GM12864 (cell line): ENCODE measurements at regions not wholly inside any gene's neighbourhood (a gene's known extent, or its start where the extent isn't known, plus 50 kb on each side); places are given as distances from the start of the nearest gene placed in this dataset.

Experiments
- DNase-seq: peaks from one replicate; pipeline ENCODE4 v3.0.0-alpha.2; 2011; ENCODE audit warnings: low read depth
- H3K4me3 ChIP-seq: 2 replicates; pipeline ENCODE4 v1.5.1; 2011; ENCODE audit warnings: mild to moderate bottlenecking, low read depth, low read length, control low read depth
- TF ChIP-seq, protein P1 (sequence below): IDR thresholded peaks from 2 replicates; pipeline ENCODE4 v1.5.1; 2011; ENCODE audit warnings: low read depth, mild to moderate bottlenecking, moderate library complexity, low read length, control low read depth, inconsistent platforms; ENCODE audit errors: missing control alignments

DNA sequence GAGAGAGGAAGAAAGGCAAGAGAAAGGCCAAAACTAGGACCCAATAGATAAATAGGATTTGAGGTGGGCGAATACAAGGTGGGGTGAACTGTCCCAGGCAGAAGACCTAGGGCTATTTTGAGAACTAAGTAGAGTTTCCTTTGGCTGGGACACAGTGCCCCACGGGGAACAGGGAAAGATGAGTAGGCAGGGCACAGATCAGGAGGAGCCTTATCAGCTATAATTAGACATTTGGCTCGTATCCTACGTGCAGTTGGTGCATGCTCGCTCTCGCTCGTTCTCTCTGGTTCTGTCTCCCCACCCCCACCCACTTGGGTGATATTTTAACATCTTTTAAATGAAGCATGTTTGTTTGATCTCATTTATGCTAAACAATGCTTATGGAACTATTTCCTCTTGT is 235.0 kb upstream of the JUN start:
- TF ChIP-seq, protein P1, sequence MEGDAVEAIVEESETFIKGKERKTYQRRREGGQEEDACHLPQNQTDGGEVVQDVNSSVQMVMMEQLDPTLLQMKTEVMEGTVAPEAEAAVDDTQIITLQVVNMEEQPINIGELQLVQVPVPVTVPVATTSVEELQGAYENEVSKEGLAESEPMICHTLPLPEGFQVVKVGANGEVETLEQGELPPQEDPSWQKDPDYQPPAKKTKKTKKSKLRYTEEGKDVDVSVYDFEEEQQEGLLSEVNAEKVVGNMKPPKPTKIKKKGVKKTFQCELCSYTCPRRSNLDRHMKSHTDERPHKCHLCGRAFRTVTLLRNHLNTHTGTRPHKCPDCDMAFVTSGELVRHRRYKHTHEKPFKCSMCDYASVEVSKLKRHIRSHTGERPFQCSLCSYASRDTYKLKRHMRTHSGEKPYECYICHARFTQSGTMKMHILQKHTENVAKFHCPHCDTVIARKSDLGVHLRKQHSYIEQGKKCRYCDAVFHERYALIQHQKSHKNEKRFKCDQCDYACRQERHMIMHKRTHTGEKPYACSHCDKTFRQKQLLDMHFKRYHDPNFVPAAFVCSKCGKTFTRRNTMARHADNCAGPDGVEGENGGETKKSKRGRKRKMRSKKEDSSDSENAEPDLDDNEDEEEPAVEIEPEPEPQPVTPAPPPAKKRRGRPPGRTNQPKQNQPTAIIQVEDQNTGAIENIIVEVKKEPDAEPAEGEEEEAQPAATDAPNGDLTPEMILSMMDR: no peak
- DNase-seq: no peak
- H3K4me3 ChIP-seq: no peak overlapping the region

DNA sequence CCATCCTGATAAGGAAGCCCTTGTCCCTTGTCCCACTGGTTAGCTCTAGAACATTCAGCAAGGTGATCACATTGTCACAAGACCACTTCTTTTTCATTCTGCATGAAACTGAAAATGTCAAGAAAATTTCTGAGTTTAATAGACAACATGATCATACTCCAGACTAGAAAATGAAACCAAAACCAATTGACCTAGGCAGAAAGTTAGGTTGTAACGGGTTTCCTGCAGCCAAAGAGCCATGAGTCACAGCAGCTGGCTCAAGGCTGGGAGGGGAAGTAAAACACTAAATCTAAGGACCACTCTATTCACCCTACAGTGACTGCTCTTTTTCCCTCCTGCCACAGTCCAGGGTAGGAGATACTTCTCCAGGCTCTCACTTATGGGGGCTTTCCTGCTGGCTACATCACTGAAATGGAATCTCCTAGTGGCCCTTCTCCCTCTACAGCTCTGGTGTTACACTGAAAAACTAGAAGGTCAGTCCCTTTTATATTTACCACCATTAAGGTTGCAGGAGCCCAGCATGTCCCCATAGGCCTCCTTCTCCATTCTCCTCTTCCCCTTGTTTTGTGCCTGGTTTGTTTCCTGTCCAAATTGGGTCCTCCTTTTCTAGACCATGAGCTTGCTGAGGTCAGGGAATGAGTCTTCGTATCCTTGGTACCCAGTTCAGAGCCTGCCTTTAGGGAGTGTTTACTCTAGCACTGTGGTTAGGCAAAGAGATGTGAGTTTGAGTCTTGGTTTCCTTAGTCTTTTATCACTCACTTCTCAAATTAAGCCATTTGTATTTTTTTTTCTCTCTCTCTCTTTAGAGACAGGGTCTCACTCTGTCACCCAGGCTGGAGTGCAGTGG is 236.5 kb upstream of the JUN start:
- peak; percentile 85 for DNase-seq
- TF ChIP-seq, protein P1: no peak
- peak overlapping the region; percentile 46 for H3K4me3 ChIP-seq

DNA sequence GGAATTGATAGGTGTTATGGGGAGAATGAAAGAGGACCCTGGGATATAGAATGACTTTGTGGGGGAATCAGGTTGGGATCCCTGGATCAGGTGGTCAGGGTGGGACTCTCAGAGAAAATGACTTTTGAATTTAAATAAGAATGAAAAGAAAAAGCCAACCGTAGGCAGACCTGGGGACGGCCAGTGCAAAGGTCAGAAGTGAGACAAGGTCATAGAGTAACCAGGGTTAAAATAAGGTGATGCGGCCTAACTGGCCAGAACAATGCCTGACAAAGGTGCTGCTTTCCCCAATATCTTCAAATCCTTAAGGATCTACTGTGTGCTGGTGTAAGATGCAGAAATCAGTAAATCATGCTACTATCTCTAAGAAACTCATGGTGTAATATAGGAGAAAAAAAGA is 238.4 kb upstream of the JUN start:
- H3K4me3 ChIP-seq: no peak overlapping the region
- TF ChIP-seq, protein P1: no peak

DNA sequence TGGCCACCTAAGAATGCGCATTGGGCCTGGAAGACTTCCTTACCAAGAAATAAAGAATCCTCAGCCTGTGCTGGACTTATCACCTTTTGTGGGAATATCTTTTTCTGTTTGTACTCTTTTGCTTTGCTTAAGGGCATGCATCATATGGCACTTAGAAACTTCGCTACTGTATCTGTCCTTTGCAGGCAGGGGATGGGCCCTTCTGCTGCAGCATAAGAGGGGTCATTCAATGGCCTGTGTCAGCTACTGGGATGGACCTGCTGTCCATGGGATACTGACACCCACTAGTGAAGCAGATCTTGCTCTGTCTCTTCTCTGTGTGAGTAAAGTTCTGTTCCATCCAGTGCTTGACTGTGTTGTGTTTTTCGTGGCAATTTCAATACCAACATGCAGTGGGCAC is 239.0 kb upstream of the JUN start:
- TF ChIP-seq, protein P1: no peak
- no peak for DNase-seq
- no peak overlapping the region for H3K4me3 ChIP-seq

More for the DNA sequence above, 238.4 kb upstream of the JUN start:
- no peak for DNase-seq

DNA sequence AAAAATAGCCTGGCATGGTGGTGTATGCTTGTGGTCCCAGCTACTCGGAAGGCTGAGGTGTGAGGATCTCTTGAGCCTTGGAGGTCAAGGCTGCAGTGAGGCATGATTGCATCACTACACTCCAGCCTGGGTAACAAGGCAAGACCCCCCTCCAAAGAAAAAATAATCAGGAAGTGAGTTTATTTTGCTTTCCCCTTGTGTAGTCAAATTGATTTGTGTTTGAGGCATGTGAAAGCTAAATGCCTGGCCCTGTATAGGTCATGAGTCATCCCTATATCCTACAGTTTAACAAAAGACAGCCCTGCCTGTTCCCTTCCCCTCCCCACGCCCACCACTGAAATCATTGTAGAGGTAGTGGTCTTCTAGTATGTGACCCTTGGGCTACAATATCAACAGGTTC is 241.4 kb upstream of the JUN start:
- DNase-seq: no peak
- no peak overlapping the region for H3K4me3 ChIP-seq

DNA sequence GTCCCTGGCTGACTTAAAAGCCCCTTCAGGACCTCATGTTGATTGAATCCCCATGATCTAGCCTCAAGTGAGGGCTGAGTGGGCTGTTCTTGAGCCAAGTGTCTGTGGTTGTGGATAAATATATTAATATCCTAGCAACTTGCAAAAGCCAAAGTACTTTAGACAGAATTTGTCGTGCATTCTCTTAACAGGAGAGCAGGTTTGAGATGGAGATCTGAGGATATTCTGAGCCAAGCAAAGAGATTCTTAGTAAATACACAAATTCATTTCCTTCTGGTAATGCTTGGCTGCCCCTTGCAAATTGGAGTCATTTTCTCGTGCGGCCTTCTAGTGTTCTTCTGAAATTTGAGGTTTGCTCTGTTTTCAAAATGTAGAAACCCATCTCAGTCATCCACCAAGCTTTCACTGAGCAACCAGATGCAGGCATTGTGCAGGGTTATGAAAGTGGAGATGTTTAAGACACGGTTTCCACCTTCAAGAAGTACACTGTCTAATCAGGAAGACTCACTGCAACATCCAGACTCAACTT is 242.1 kb upstream of the JUN start:
- peak; percentile 89 for DNase-seq
- TF ChIP-seq, protein P1: no peak
- H3K4me3 ChIP-seq: no peak overlapping the region

More for the DNA sequence above, 241.4 kb upstream of the JUN start:
- TF ChIP-seq, protein P1: no peak
